Activated T-cell treated with anti-CD3 and anti-CD28 coated beads, Interleukin-2, amount 50 U/mL, for 48 hours (primary cell): ENCODE measurements at regions not wholly inside any gene's neighbourhood (a gene's known extent, or its start where the extent isn't known, plus 50 kb on each side); places are given as distances from the start of the nearest gene placed in this dataset.

Source experiments
- DNase-seq, 2 experiments: peaks; one replicate each; pipeline ENCODE4 v3.0.0-alpha.2; 2020

GRCh38 chr20:4069751-4070150 is 54.4 kb upstream of the RNF24 start:
- no peak for DNase-seq

DNA sequence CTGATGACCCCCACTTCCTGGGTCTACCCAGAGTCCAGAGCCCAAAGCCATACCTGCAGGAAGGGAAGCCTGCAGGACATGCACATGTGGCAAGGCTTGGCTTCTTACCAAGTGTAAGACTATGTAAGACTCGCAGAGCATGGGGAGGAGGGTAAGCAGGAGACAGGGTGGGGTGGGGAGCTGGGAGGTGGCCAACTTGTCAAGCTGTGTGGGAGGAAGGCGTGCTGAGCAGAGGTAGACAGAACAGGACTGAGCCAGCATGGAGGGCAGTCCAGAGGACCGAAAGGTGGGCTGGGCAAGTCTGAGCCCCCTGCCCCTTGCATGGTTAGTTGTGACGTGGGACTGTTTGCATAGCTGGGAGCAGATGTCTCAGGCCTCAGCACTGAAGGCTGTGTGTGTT is 53.4 kb upstream of the RNF24 start:
- no peak for DNase-seq

DNA sequence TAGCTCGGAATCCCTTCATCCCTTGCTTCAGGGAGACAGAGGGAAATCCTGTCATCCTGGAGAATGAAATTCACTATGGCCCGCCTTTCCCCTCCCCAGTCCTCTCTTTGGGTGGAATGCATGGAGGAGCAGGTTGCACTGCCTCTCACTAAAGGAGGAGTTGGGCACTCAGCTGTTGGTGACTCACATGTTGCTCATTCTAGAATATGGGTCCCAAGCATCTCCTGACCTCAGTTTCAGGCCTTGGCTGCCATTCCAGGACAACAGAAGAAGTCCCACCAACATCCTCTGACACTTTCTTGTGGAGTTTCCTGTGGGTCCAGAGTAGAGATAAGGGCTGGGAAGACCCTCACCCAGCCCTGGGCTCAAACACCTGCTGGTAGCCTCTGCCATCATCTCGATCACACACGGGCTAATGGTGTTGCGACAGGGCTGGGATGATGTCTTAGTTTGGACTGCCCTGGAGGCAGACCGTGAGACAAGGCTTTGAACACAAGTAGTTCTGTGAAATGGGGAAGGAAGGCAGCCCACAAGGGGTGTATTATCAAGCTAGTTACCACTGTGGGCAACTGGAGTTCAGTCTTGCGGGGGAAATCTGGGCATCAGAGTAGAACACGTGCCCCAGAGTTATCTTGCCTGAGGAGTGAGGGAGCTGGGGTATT is 52.4 kb upstream of the RNF24 start:
- DNase-seq, result no peak

DNA sequence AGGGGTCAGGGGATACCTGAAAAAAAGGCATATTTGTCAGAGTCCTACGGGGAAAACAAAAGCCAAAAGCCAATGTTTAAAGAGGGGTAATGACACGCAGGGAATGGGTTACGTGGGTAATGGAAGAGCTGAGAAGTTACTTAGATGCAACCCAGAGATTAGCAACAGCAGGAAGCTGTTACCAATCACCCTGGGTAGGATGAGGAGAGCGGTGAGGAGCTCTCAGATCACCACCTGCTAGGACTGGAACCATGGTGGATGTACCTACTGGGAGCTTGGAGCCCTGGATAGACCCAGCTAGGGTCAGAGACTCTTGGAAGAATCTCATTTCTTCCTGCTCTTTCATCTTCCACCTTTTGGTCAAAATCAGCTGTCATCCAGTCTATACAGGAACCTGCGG is 51.2 kb upstream of the RNF24 start:
- no peak for DNase-seq

GRCh38 chr20:4065391-4065844 is 50.1 kb upstream of the RNF24 start:
- DNase-seq, result no peak
